H1 (cell line): ENCODE measurements at regions not wholly inside any gene's neighbourhood (a gene's known extent, or its start where the extent isn't known, plus 50 kb on each side); places are given as distances from the start of the nearest gene placed in this dataset.

Experiments used
- CTCF ChIA-PET: fragments of 300-600 bp; sonication (Branson Sonifier 250); formaldehyde crosslinking; loops from one replicate; lab custom pipeline; 2021; ENCODE audit not compliant: partially characterized antibody; lab: Charles Lee
- POLR2A ChIA-PET: fragments of 300-600 bp; sonication (Branson Sonifier 250); formaldehyde crosslinking; loops from one replicate; lab custom pipeline; 2021; ENCODE audit warnings: inconsistent platforms; ENCODE audit not compliant: partially characterized antibody; lab: Charles Lee
- DNase-seq, 2 experiments: peaks; one replicate each; pipeline versions ENCODE4 v3.0.0 to v3.0.0-alpha.2; 2010 to 2022; ENCODE audit warnings: low spot score in 2 of 2, low read depth in 1 of 2, mixed read lengths in 1 of 2
- FAIRE-seq: peaks from 2 replicates; lab custom pipeline; 2011; peaks lifted over from hg19 to GRCh38; lab: Jason Lieb, UNC
- H2AFZ ChIP-seq: 2 replicates; pipeline ENCODE4 v1.8.1; 2012; ENCODE audit warnings: low read length, inconsistent platforms
- H2AK5ac ChIP-seq: 2 replicates; pipeline ENCODE4 v1.6.1; 2013; ENCODE audit warnings: low read depth, low read length
- H2BK120ac ChIP-seq: replicated peaks from 2 replicates; pipeline ENCODE3; 2013; ENCODE audit warnings: low read depth, low read length, inconsistent platforms
- H2BK12ac ChIP-seq: 2 replicates; pipeline ENCODE4 v1.6.1; 2013; ENCODE audit warnings: low read depth, low read length
- H2BK15ac ChIP-seq: 2 replicates; pipeline ENCODE4 v1.6.1; 2013; ENCODE audit warnings: low read length
- H2BK20ac ChIP-seq: 2 replicates; pipeline ENCODE4 v1.6.1; 2013; ENCODE audit warnings: low read length
- H2BK5ac ChIP-seq: 2 replicates; pipeline ENCODE4 v1.6.1; 2013; ENCODE audit warnings: low read depth, low read length
- H3K14ac ChIP-seq: 2 replicates; pipeline ENCODE4 v1.6.1; 2013; ENCODE audit warnings: inconsistent platforms; ENCODE audit not compliant: insufficient read length
- H3K18ac ChIP-seq: 2 replicates; pipeline ENCODE4 v1.6.1; 2013; ENCODE audit warnings: low read length; ENCODE audit errors: extremely low read depth
- H3K23ac ChIP-seq: 2 replicates; pipeline ENCODE4 v1.6.1; 2013; ENCODE audit warnings: inconsistent platforms; ENCODE audit not compliant: insufficient read length
- H3K23me2 ChIP-seq: 2 replicates; pipeline ENCODE4 v1.6.1; 2013; ENCODE audit warnings: low read depth, low read length
- H3K27ac ChIP-seq: 2 replicates; pipeline ENCODE4 v1.6.1; 2011; ENCODE audit warnings: low read depth, low read length, inconsistent platforms
- H3K27me3 ChIP-seq, 4 experiments: replicated peaks in 1 of 4; 1 replicate in 1 of 4; 2 replicates in 3 of 4; pipeline versions ENCODE4 v1.6.1 to v1.8.1; 2011 to 2013; ENCODE audit warnings: low read length in 3 of 4, mild to moderate bottlenecking in 3 of 4, inconsistent platforms in 2 of 4, mixed read lengths in 2 of 4, moderate library complexity in 1 of 4; ENCODE audit not compliant: control insufficient read depth in 3 of 4, insufficient read depth in 3 of 4; ENCODE audit errors: extremely low read depth in 1 of 4
- H3K36me3 ChIP-seq, 4 experiments: 2 replicates each; pipeline versions ENCODE4 v1.6.1 to v1.8.1; 2011 to 2013; ENCODE audit warnings: mild to moderate bottlenecking in 4 of 4, low read length in 3 of 4, moderate library complexity in 2 of 4, control low read depth in 1 of 4, inconsistent platforms in 1 of 4; ENCODE audit not compliant: insufficient read depth in 4 of 4, control insufficient read depth in 2 of 4
- H3K4ac ChIP-seq: replicated peaks from 2 replicates; pipeline ENCODE3; 2013; ENCODE audit warnings: low read length, low read depth, mixed read lengths, inconsistent platforms; ENCODE audit not compliant: insufficient read length
- H3K4me1 ChIP-seq, 4 experiments: replicated peaks in 1 of 4; 1 replicate in 1 of 4; 2 replicates in 3 of 4; pipeline versions ENCODE4 v1.6.1 to v1.8.1; 2011 to 2013; ENCODE audit warnings: low read length in 3 of 4, inconsistent platforms in 2 of 4, mixed read lengths in 1 of 4; ENCODE audit not compliant: insufficient read depth in 4 of 4, control insufficient read depth in 3 of 4
- H3K4me2 ChIP-seq, 2 experiments: 2 replicates each; pipeline versions ENCODE4 v1.6.1 to v1.8.1; 2011 to 2013; ENCODE audit warnings: low read depth in 2 of 2, low read length in 2 of 2, control low read depth in 1 of 2, inconsistent platforms in 1 of 2, mild to moderate bottlenecking in 1 of 2; ENCODE audit not compliant: insufficient read depth in 1 of 2
- H3K4me3 ChIP-seq, 4 experiments: fragments of 200-600, 300-600 bp in 1 of 4; sonication (generic), shearing (Covaris generic), sonication (Bioruptor Twin) in 1 of 4; 2 replicates each; pipeline versions ENCODE4 v1.5.1 to v1.8.1; 2011 to 2016; ENCODE audit warnings: low read length in 4 of 4, low read depth in 3 of 4, control low read depth in 2 of 4, inconsistent platforms in 2 of 4, mild to moderate bottlenecking in 2 of 4, mixed read lengths in 1 of 4, moderate library complexity in 1 of 4; ENCODE audit not compliant: insufficient read depth in 2 of 4; ENCODE audit errors: extremely low read depth in 1 of 4
- H3K56ac ChIP-seq: replicated peaks from 2 replicates; pipeline ENCODE3; 2013; ENCODE audit warnings: low read depth, mild to moderate bottlenecking, mixed read lengths, low read length, inconsistent platforms; ENCODE audit not compliant: insufficient read length
- H3K79me1 ChIP-seq: 2 replicates; pipeline ENCODE4 v1.6.1; 2013; ENCODE audit warnings: low read depth, low read length, control low read depth
- H3K79me2 ChIP-seq, 2 experiments: 2 replicates each; pipeline versions ENCODE4 v1.6.1 to v1.8.1; 2012 to 2013; ENCODE audit warnings: low read length in 2 of 2, mild to moderate bottlenecking in 2 of 2, inconsistent platforms in 1 of 2; ENCODE audit not compliant: insufficient read depth in 2 of 2, control insufficient read depth in 1 of 2
- H3K9ac ChIP-seq, 4 experiments: replicated peaks in 1 of 4; 1 replicate in 1 of 4; 2 replicates in 3 of 4; pipeline versions ENCODE4 v1.6.1 to v1.8.1; 2011 to 2013; ENCODE audit warnings: low read depth in 3 of 4, low read length in 3 of 4, control low read depth in 2 of 4, mild to moderate bottlenecking in 2 of 4, moderate library complexity in 2 of 4, inconsistent platforms in 1 of 4; ENCODE audit errors: extremely low read depth in 1 of 4
- H3K9me3 ChIP-seq, 2 experiments: 2 replicates each; pipeline versions ENCODE4 v1.6.1 to v1.8.1; 2012 to 2013; ENCODE audit warnings: mild to moderate bottlenecking in 2 of 2, moderate library complexity in 2 of 2, control low read depth in 1 of 2, inconsistent platforms in 1 of 2, low read depth in 1 of 2, low read length in 1 of 2, mixed read lengths in 1 of 2; ENCODE audit not compliant: insufficient read depth in 2 of 2
- H4K20me1 ChIP-seq, 2 experiments: replicated peaks in 1 of 2; 2 replicates each; pipeline versions ENCODE3 to v1.8.1; 2011 to 2013; ENCODE audit warnings: inconsistent platforms in 2 of 2, low read length in 2 of 2, mild to moderate bottlenecking in 1 of 2; ENCODE audit not compliant: insufficient read depth in 2 of 2, control insufficient read depth in 1 of 2
- H4K5ac ChIP-seq: 2 replicates; pipeline ENCODE4 v1.6.1; 2013; ENCODE audit warnings: low read length, low read depth, mixed read lengths, inconsistent platforms; ENCODE audit not compliant: insufficient read length
- H4K8ac ChIP-seq: 2 replicates; pipeline ENCODE4 v1.8.0; 2013; ENCODE audit warnings: mild to moderate bottlenecking, moderate library complexity, low read length, inconsistent platforms; ENCODE audit not compliant: insufficient read depth; ENCODE audit errors: extremely low read depth
- H4K91ac ChIP-seq: replicated peaks from 2 replicates; pipeline ENCODE3; 2013; ENCODE audit warnings: low read length, mixed read lengths, inconsistent platforms; ENCODE audit not compliant: insufficient read length
- CBX8 ChIP-seq: fragments of 300-800, 300-1000 bp; sonication (generic); IDR thresholded peaks from 2 replicates; pipeline ENCODE4 v1.7.1; 2016; ENCODE audit warnings: low read depth, low read length, borderline replicate concordance
- EGR1 ChIP-seq: IDR thresholded peaks from 2 replicates; pipeline ENCODE4 v1.6.1; 2011; ENCODE audit warnings: low read depth, low read length, borderline replicate concordance
- SRF ChIP-seq: IDR thresholded peaks from 2 replicates; pipeline ENCODE4 v1.6.1; 2011; ENCODE audit warnings: mild to moderate bottlenecking, low read depth, low read length, moderate library complexity
- WGBS, 2 experiments: shearing (Covaris generic) in 1 of 2; methylation state at CpG; one replicate each; pipeline versions ENCODE4 v1.1.6 to v1.1.7; 2013 to 2015; ENCODE audit warnings: low lambda C conversion rate in 2 of 2, mixed read lengths in 2 of 2, inconsistent platforms in 1 of 2, low coverage in 1 of 2, missing lambda C conversion rate in 1 of 2; ENCODE audit not compliant: insufficient replicate concordance in 2 of 2, insufficient coverage in 1 of 2, insufficient read length in 1 of 2; ENCODE audit errors: extremely low coverage in 1 of 2, missing lambda C conversion rate in 1 of 2; 5-methylcytosine and 5-hydroxymethylcytosine counted together

GRCh38 chr10:113431398-113432160 lies 121.3 kb upstream of the HABP2 start:
- no peak overlapping the region for H2BK5ac ChIP-seq
- 80% methylated on average over 14 of the region's 16 CpGs; no CpG with 5 or more reads in 1 of the 2 experiments for WGBS, 2 experiments
- H3K9ac ChIP-seq = no peak overlapping the region
- POLR2A ChIA-PET = no interaction called here
- no peak overlapping the region for H3K14ac ChIP-seq
- H3K4ac ChIP-seq = no peak overlapping the region
- no peaks in the 10 kb centered on the region for H3K79me1 ChIP-seq
- H3K4me3 ChIP-seq = no peak overlapping the region
- H2BK20ac ChIP-seq = no peak overlapping the region
- no peak overlapping the region for H2BK120ac ChIP-seq
- H4K8ac ChIP-seq = no peak overlapping the region
- no peaks in the 10 kb centered on the region for H3K36me3 ChIP-seq
- H4K20me1 ChIP-seq = no peaks in the 10 kb centered on the region
- H2AK5ac ChIP-seq = no peak overlapping the region
- H3K18ac ChIP-seq = no peak overlapping the region
- no peak overlapping the region for H2BK12ac ChIP-seq
- no peaks in the 10 kb centered on the region for H3K79me2 ChIP-seq
- no peak overlapping the region for H3K4me2 ChIP-seq
- H3K23me2 ChIP-seq = no peaks in the 10 kb centered on the region
- no peak overlapping the region for H2BK15ac ChIP-seq
- TF ChIP-seq EGR1 = no peak
- TF ChIP-seq CBX8 = no peak
- no peak for TF ChIP-seq SRF
- no peak overlapping the region for H4K91ac ChIP-seq
- no peaks in the 10 kb centered on the region for H3K4me1 ChIP-seq
- FAIRE-seq (no peak), DNase-seq (no peak)
- H3K56ac ChIP-seq = no peak overlapping the region
- peaks cover 0 to 3% of the 10 kb centered on the region in 2 experiments; a peak in 2 of 4 replicates for H3K9me3 ChIP-seq
- no peak overlapping the region for H4K5ac ChIP-seq
- H3K27me3 ChIP-seq = no peaks in the 10 kb centered on the region
- no peak overlapping the region for H2AFZ ChIP-seq
- H3K27ac ChIP-seq = no peak overlapping the region
- CTCF ChIA-PET = no interaction called here
- no peak overlapping the region for H3K23ac ChIP-seq
